ENCODE measurements at regions not wholly inside any gene's neighbourhood (a gene's known extent, or its start where the extent isn't known, plus 50 kb on each side); places are given as distances from the start of the nearest gene placed in this dataset.

DNA sequence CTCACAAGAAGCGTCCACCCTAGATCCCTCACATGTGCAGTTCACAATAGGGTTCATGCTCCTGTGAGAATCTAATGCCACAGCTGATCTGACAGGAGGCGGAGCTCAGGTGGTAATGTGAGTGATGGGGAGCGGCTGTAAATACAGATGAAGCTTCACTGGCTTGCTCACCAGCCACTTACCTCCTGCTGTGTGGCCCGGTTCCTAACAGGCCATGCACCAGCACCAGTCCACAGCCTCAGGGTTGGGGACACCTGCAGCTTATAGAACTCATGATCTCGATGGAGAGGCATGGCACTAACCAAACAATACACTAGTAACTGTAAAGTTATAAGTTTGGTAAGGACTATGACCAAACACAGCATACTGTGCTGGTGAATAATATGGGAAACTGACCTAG is 368.0 kb upstream of the CDH5 start:
- ChIA-PET CTCF (ENCODE audit: low intra/inter-chr PET ratio, low total read pairs) (no interaction called here), POLR2A (no interaction called here)
- no peaks in the 10 kb centered on the region for H3K9me3 ChIP-seq (ENCODE audit: low read length)
- TF ChIP-seq NAIF1 (CRISPR knock-in tag; IDR thresholded peaks at IDR 0.05; ENCODE audit: borderline replicate concordance), result no peak
- peaks cover 0 to 7% of the 10 kb centered on the region in 2 experiments; a peak in 1 of 5 replicates for H3K27me3 ChIP-seq (ENCODE audit: control insufficient read depth in 1 of 2, insufficient read depth in 2 of 2, low read length in 2 of 2)
- DNase-seq (ENCODE audit: low spot score), result no peak
- H4K20me1 ChIP-seq (ENCODE audit: insufficient read depth, low read length), result no peaks in the 10 kb centered on the region
- no peak overlapping the region for H3K4me2 ChIP-seq (ENCODE audit: low read depth, low read length)
- BruUV-seq (replicated peaks), result no TSS peak
- no peaks in the 10 kb centered on the region for H3K4me1 ChIP-seq (ENCODE audit: insufficient read depth, low read length)
- intact Hi-C loops (cut with micrococcal nuclease; ENCODE audit: unreplicated experiment) (no loop called here), in situ Hi-C loops (cut with HindIII; ENCODE audit: extremely low pct_ligation_motif_present, low pct_unique_long_range_greater_than_20kb) (no loop called here)
- WGBS (ENCODE audit: low lambda C conversion rate), result 0% methylated on average over 5 of the region's 5 CpGs
- FAIRE-seq, result no peak
- no peaks in the 10 kb centered on the region for H3K36me3 ChIP-seq (replicated peaks in 1 of 2; ENCODE audit: control insufficient read depth in 1 of 2, insufficient read depth in 2 of 2, low read length in 2 of 2)
- no peak overlapping the region for H3K9ac ChIP-seq (ENCODE audit: insufficient read depth, low read depth, low read length)
- no peak overlapping the region for H3K4me3 ChIP-seq (replicated peaks in 1 of 3; ENCODE audit: insufficient read depth in 1 of 3, low read depth in 2 of 3, low read length in 3 of 3)
- no peak overlapping the region for H3K27ac ChIP-seq (ENCODE audit: extremely low read length, insufficient read depth, low read length)
- H2AFZ ChIP-seq (ENCODE audit: low read length), result no peak overlapping the region
- no peaks in the 10 kb centered on the region for H3K79me2 ChIP-seq (ENCODE audit: insufficient read depth, low read length)
- ATAC-seq, result no peak

- 33% methylated on average over 2 of the region's 2 CpGs for WGBS (ENCODE audit: low lambda C conversion rate)
- no peaks in the 10 kb centered on the region for H3K9me3 ChIP-seq (ENCODE audit: low read length)
- no peak overlapping the region for H3K9ac ChIP-seq (ENCODE audit: insufficient read depth, low read depth, low read length)
- ChIA-PET POLR2A (no interaction called here), CTCF (ENCODE audit: low intra/inter-chr PET ratio, low total read pairs) (no interaction called here)
- no peaks in the 10 kb centered on the region for H4K20me1 ChIP-seq (ENCODE audit: insufficient read depth, low read length)
- H2AFZ ChIP-seq (ENCODE audit: low read length), result no peak overlapping the region
- FAIRE-seq (no peak), DNase-seq (ENCODE audit: low spot score) (no peak), ATAC-seq (no peak)
- no peak overlapping the region for H3K4me3 ChIP-seq (replicated peaks in 1 of 3; ENCODE audit: insufficient read depth in 1 of 3, low read depth in 2 of 3, low read length in 3 of 3)
- no peaks in the 10 kb centered on the region for H3K79me2 ChIP-seq (ENCODE audit: insufficient read depth, low read length)
- no peak overlapping the region for H3K27ac ChIP-seq (ENCODE audit: extremely low read length, insufficient read depth, low read length)
- no peaks in the 10 kb centered on the region for H3K4me1 ChIP-seq (ENCODE audit: insufficient read depth, low read length)
- no peaks in the 10 kb centered on the region for H3K36me3 ChIP-seq (replicated peaks in 1 of 2; ENCODE audit: control insufficient read depth in 1 of 2, insufficient read depth in 2 of 2, low read length in 2 of 2)
- intact Hi-C loops (cut with micrococcal nuclease; ENCODE audit: unreplicated experiment) (no loop called here), in situ Hi-C loops (cut with HindIII; ENCODE audit: extremely low pct_ligation_motif_present, low pct_unique_long_range_greater_than_20kb) (no loop called here)
- BruUV-seq (replicated peaks), result no TSS peak
- no peaks in the 10 kb centered on the region for H3K27me3 ChIP-seq (ENCODE audit: control insufficient read depth in 1 of 2, insufficient read depth in 2 of 2, low read length in 2 of 2)
- no peak overlapping the region for H3K4me2 ChIP-seq (ENCODE audit: low read depth, low read length)
- TF ChIP-seq ZNF326 (CRISPR knock-in tag; IDR thresholded peaks at IDR 0.05; ENCODE audit: borderline replicate concordance) (no peak), ZNF570 (CRISPR knock-in tag; IDR thresholded peaks at IDR 0.05; ENCODE audit: borderline replicate concordance) (no peak), ZNF598 (CRISPR knock-in tag; IDR thresholded peaks at IDR 0.05; ENCODE audit: borderline replicate concordance) (no peak), NR2F6 (IDR thresholded peaks at IDR 0.05) (no peak), NR2F6 (CRISPR knock-in tag; IDR thresholded peaks at IDR 0.05) (no peak), FOXM1 (CRISPR knock-in tag; IDR thresholded peaks at IDR 0.05) (no peak), TSC22D2 (CRISPR knock-in tag; IDR thresholded peaks at IDR 0.05; ENCODE audit: borderline replicate concordance) (no peak), ZNF567 (CRISPR knock-in tag; IDR thresholded peaks at IDR 0.05; ENCODE audit: borderline replicate concordance) (no peak), CBX1 (IDR thresholded peaks at IDR 0.05; ENCODE audit: low read depth) (no peak), AKNA (CRISPR knock-in tag; IDR thresholded peaks at IDR 0.05; ENCODE audit: borderline replicate concordance) (no peak), ATF7-NPFF (CRISPR knock-in tag; IDR thresholded peaks at IDR 0.05; ENCODE audit: low read depth) (no peak), MIER2 (CRISPR knock-in tag; IDR thresholded peaks at IDR 0.05) (no peak), KAT8 (CRISPR knock-in tag; IDR thresholded peaks at IDR 0.05) (no peak), ZNF792 (CRISPR knock-in tag; IDR thresholded peaks at IDR 0.05) (no peak), ZNF251 (CRISPR knock-in tag; IDR thresholded peaks at IDR 0.05) (no peak)
Measured at GRCh38 chr16:65994291-65994690, 372.2 kb upstream of the CDH5 start.
